ENCODE measurements at regions not wholly inside any gene's neighbourhood (a gene's known extent, or its start where the extent isn't known, plus 50 kb on each side); places are given as distances from the start of the nearest gene placed in this dataset.

DNA sequence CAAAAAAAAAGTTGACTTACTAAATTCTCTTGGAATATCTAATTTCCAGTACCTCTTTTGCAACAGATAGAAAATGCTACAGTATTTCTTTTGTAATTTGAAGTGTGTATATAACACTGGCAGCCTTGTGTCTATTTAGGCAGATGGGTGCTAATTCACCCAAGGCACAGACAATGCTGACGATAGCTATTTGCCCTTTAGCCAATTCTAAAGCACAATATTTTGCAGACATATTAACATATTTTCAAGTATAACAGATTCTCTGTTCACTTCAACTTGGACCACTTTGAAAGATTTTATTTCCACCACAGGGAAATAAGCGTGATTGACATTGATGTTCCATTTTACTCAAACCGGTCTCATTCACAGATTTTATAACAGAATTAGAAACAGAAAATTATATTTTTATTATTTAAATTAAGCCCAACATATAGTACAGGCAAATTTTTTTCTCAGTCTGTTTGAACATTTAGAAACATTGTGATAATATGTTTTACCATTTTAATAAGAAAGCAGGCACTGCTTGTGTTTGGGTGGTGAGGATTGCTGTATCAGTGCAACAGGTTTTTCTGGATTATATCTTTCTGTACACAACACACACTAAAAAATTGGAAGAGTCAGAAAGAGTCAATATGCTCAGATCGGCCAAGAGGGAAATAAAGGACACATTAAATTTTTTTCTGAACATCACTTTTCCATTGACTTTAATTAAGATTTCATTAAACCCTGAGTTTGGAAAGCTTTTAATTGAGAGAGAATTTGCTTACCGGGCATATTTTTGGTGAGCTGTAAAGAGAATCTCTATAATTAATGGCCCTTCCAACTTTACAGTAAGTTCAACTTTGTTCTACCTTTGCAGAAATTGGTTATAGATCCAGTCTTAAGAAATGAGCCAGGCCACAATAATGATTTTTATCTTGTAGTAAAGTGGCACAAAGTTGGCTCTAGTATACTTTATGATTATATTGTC lies 327.3 kb upstream of the NR2F2 start:
- H3K4me3 ChIP-seq (ENCODE audit: low read length), result no peak overlapping the region
- no peak overlapping the region for H2BK15ac ChIP-seq (replicated peaks; ENCODE audit: low read depth)
- no peak overlapping the region for H2BK120ac ChIP-seq (ENCODE audit: low read depth, low read length)
- no peak overlapping the region for H3K23ac ChIP-seq (ENCODE audit: low read length)
- H3K4me1 ChIP-seq (ENCODE audit: control insufficient read depth, low read depth, low read length), result no peaks in the 10 kb centered on the region
- no CpG with 5 or more reads among the region's 5 CpGs for WGBS (ENCODE audit: extremely low coverage, insufficient coverage, low lambda C conversion rate)
- H3K36me3 ChIP-seq (ENCODE audit: control insufficient read depth, insufficient read depth, low read length), result no peaks in the 10 kb centered on the region
- DNase-seq, result no peak
- H3K4ac ChIP-seq (ENCODE audit: low read depth, low read length), result no peak overlapping the region
- H3K27me3 ChIP-seq (ENCODE audit: insufficient read depth, low read length, poor library complexity), result no peaks in the 10 kb centered on the region
- H3K9ac ChIP-seq (ENCODE audit: low read length), result no peak overlapping the region
- H3K79me2 ChIP-seq (ENCODE audit: control insufficient read depth, insufficient read depth, low read length), result no peaks in the 10 kb centered on the region
- no peak overlapping the region for H2BK5ac ChIP-seq (ENCODE audit: low read length)
- H4K5ac ChIP-seq (ENCODE audit: low read length), result no peak overlapping the region
- no peaks in the 10 kb centered on the region for H3K79me1 ChIP-seq (ENCODE audit: low read length)
- no peak overlapping the region for H3K18ac ChIP-seq (ENCODE audit: low read length)
- H2AK5ac ChIP-seq (ENCODE audit: low read length), result no peak overlapping the region
- H3K27ac ChIP-seq (ENCODE audit: low read depth, low read length), result no peak overlapping the region
- no peak overlapping the region for H3K4me2 ChIP-seq (ENCODE audit: low read length)
- H4K8ac ChIP-seq (ENCODE audit: low read depth, low read length), result no peak overlapping the region
- H3K56ac ChIP-seq (ENCODE audit: low read length), result no peak overlapping the region

DNA sequence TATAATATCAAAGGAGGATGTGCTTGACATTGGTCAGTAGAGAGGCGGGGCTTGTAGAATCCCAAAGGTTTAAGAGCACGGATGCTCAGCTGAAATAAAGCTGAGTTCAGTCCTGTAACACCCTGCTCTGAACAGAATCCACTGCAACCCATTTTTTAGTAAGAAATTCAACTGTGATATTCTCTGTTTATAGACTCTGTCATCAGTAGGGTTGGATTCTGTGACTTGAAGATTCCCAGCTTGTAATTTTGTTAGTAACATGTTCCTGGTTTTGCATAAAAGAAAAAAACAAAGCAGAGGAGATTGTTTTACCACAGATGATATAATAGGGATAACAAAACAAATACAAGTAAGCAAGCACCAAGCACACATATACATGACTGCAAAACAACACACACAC lies 324.6 kb upstream of the NR2F2 start:
- Histone ChIP-seq H2BK15ac (replicated peaks; ENCODE audit: low read depth) (no peak overlapping the region), H3K56ac (ENCODE audit: low read length) (no peak overlapping the region), H3K27ac (ENCODE audit: low read depth, low read length) (no peak overlapping the region), H3K79me1 (ENCODE audit: low read length) (no peaks in the 10 kb centered on the region), H3K79me2 (ENCODE audit: control insufficient read depth, insufficient read depth, low read length) (no peaks in the 10 kb centered on the region), H2BK120ac (ENCODE audit: low read depth, low read length) (no peak overlapping the region), H3K4me2 (ENCODE audit: low read length) (no peak overlapping the region), H3K4ac (ENCODE audit: low read depth, low read length) (no peak overlapping the region), H3K36me3 (ENCODE audit: control insufficient read depth, insufficient read depth, low read length) (no peaks in the 10 kb centered on the region), H4K5ac (ENCODE audit: low read length) (no peak overlapping the region), H3K18ac (ENCODE audit: low read length) (no peak overlapping the region), H2AK5ac (ENCODE audit: low read length) (no peak overlapping the region), H3K4me3 (ENCODE audit: low read length) (no peak overlapping the region), H4K8ac (ENCODE audit: low read depth, low read length) (no peak overlapping the region), H2BK5ac (ENCODE audit: low read length) (no peak overlapping the region), H3K27me3 (ENCODE audit: insufficient read depth, low read length, poor library complexity) (no peaks in the 10 kb centered on the region), H3K23ac (ENCODE audit: low read length) (no peak overlapping the region), H3K9ac (ENCODE audit: low read length) (no peak overlapping the region), H3K4me1 (ENCODE audit: control insufficient read depth, low read depth, low read length) (no peaks in the 10 kb centered on the region)
- DNase-seq, result no peak
- whole genome bisulfite sequencing (ENCODE audit: extremely low coverage, insufficient coverage, low lambda C conversion rate), result no CpG with 5 or more reads among the region's 2 CpGs

DNA sequence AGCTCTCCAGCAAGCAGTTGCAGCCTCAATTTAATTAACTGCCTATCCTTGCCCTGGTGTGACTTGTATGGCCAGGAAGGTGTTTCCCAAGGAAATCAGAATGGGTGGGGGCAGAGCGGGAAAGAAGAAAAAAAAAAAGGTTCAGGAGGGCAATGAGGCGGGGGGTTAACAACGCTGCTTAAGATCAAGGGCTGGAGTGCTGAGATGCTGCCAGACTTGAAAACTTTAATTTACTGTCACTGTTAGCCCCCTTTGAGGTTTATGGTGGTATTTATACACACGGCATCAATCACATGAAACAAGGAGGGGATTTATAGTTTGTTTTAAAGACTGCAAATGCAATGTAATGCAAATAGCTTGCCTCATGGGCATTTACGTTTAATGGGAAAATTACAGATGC lies 319.4 kb upstream of the NR2F2 start:
- Histone ChIP-seq H3K79me1 (ENCODE audit: low read length) (no peaks in the 10 kb centered on the region), H3K36me3 (ENCODE audit: control insufficient read depth, insufficient read depth, low read length) (no peaks in the 10 kb centered on the region), H3K9ac (ENCODE audit: low read length) (no peak overlapping the region), H4K5ac (ENCODE audit: low read length) (no peak overlapping the region), H3K4me2 (ENCODE audit: low read length) (no peak overlapping the region), H4K8ac (ENCODE audit: low read depth, low read length) (no peak overlapping the region), H3K4me3 (ENCODE audit: low read length) (no peak overlapping the region), H3K4me1 (ENCODE audit: control insufficient read depth, low read depth, low read length) (no peaks in the 10 kb centered on the region), H2BK15ac (replicated peaks; ENCODE audit: low read depth) (no peak overlapping the region), H3K23ac (ENCODE audit: low read length) (no peak overlapping the region), H3K56ac (ENCODE audit: low read length) (no peak overlapping the region), H2BK120ac (ENCODE audit: low read depth, low read length) (no peak overlapping the region), H3K79me2 (ENCODE audit: control insufficient read depth, insufficient read depth, low read length) (no peaks in the 10 kb centered on the region), H3K18ac (ENCODE audit: low read length) (no peak overlapping the region), H3K4ac (ENCODE audit: low read depth, low read length) (no peak overlapping the region), H2BK5ac (ENCODE audit: low read length) (no peak overlapping the region), H3K27ac (ENCODE audit: low read depth, low read length) (no peak overlapping the region), H2AK5ac (ENCODE audit: low read length) (no peak overlapping the region), H3K27me3 (ENCODE audit: insufficient read depth, low read length, poor library complexity) (no peaks in the 10 kb centered on the region)
- DNase-seq, result no peak
- no CpG with 5 or more reads among the region's 5 CpGs for WGBS (ENCODE audit: extremely low coverage, insufficient coverage, low lambda C conversion rate)

DNA sequence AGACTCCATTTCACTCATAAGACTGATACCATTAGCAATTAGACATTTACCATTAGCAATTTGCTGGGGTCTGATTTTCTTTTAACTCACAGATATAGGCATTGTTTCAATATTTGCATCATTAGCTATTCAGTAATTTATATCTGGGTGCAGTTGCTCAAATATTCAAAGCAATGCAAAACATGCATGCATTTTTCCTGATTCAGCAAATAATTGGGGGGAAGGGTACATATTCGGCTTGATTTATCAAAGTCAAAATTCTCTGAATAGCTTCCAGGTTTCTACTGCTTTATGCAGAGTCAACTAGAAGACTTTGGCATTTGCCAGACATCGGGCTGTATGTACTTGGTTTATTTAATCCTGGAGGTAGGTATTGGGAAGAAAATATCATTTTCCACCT lies 315.6 kb upstream of the NR2F2 start:
- Histone ChIP-seq H3K4ac (ENCODE audit: low read depth, low read length) (no peak overlapping the region), H2AK5ac (ENCODE audit: low read length) (no peak overlapping the region), H2BK120ac (ENCODE audit: low read depth, low read length) (no peak overlapping the region), H3K9ac (ENCODE audit: low read length) (no peak overlapping the region), H3K27me3 (ENCODE audit: insufficient read depth, low read length, poor library complexity) (no peaks in the 10 kb centered on the region), H3K4me1 (ENCODE audit: control insufficient read depth, low read depth, low read length) (no peaks in the 10 kb centered on the region), H3K79me1 (ENCODE audit: low read length) (no peaks in the 10 kb centered on the region), H3K23ac (ENCODE audit: low read length) (no peak overlapping the region), H2BK5ac (ENCODE audit: low read length) (no peak overlapping the region), H3K4me3 (ENCODE audit: low read length) (no peak overlapping the region), H3K79me2 (ENCODE audit: control insufficient read depth, insufficient read depth, low read length) (no peaks in the 10 kb centered on the region), H2BK15ac (replicated peaks; ENCODE audit: low read depth) (no peak overlapping the region), H3K4me2 (ENCODE audit: low read length) (no peak overlapping the region), H4K5ac (ENCODE audit: low read length) (no peak overlapping the region), H3K36me3 (ENCODE audit: control insufficient read depth, insufficient read depth, low read length) (no peaks in the 10 kb centered on the region), H3K27ac (ENCODE audit: low read depth, low read length) (no peak overlapping the region), H3K56ac (ENCODE audit: low read length) (no peak overlapping the region), H4K8ac (ENCODE audit: low read depth, low read length) (no peak overlapping the region), H3K18ac (ENCODE audit: low read length) (no peak overlapping the region)
- no peak for DNase-seq
- no CpG with 5 or more reads among the region's 2 CpGs for WGBS (ENCODE audit: extremely low coverage, insufficient coverage, low lambda C conversion rate)

DNA sequence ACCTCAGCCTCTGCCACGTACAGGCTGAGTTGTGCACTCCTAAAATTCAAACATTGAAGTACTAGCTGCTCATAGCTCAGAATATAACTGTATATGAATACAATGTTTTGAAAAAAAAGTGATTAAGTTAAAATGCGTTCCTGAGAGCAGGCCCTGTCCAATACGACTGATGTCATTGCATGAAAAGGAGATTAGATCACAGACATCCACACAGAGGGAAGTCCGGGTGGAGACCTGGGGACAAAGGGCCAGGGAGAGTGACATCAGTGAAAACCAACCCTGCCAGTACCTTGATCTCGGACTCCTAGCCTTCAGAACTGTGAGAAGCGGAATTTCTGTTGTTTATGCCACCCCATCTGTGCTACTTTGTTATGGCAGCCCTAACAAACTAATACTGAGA lies 311.4 kb upstream of the NR2F2 start:
- no CpG with 5 or more reads among the region's 6 CpGs for WGBS (ENCODE audit: extremely low coverage, insufficient coverage, low lambda C conversion rate)
- H3K4me2 ChIP-seq (ENCODE audit: low read length), result no peak overlapping the region
- no peaks in the 10 kb centered on the region for H3K4me1 ChIP-seq (ENCODE audit: control insufficient read depth, low read depth, low read length)
- no peak overlapping the region for H4K8ac ChIP-seq (ENCODE audit: low read depth, low read length)
- no peak overlapping the region for H3K27ac ChIP-seq (ENCODE audit: low read depth, low read length)
- H4K5ac ChIP-seq (ENCODE audit: low read length), result no peak overlapping the region
- no peaks in the 10 kb centered on the region for H3K27me3 ChIP-seq (ENCODE audit: insufficient read depth, low read length, poor library complexity)
- no peak overlapping the region for H2BK15ac ChIP-seq (replicated peaks; ENCODE audit: low read depth)
- no peak overlapping the region for H3K18ac ChIP-seq (ENCODE audit: low read length)
- H3K4ac ChIP-seq (ENCODE audit: low read depth, low read length), result no peak overlapping the region
- no peak overlapping the region for H3K23ac ChIP-seq (ENCODE audit: low read length)
- no peaks in the 10 kb centered on the region for H3K79me1 ChIP-seq (ENCODE audit: low read length)
- no peak overlapping the region for H2AK5ac ChIP-seq (ENCODE audit: low read length)
- H3K56ac ChIP-seq (ENCODE audit: low read length), result no peak overlapping the region
- H3K36me3 ChIP-seq (ENCODE audit: control insufficient read depth, insufficient read depth, low read length), result no peaks in the 10 kb centered on the region
- no peaks in the 10 kb centered on the region for H3K79me2 ChIP-seq (ENCODE audit: control insufficient read depth, insufficient read depth, low read length)
- H2BK5ac ChIP-seq (ENCODE audit: low read length), result no peak overlapping the region
- no peak for DNase-seq
- H3K4me3 ChIP-seq (ENCODE audit: low read length), result no peak overlapping the region
- H3K9ac ChIP-seq (ENCODE audit: low read length), result no peak overlapping the region
- H2BK120ac ChIP-seq (ENCODE audit: low read depth, low read length), result no peak overlapping the region

DNA sequence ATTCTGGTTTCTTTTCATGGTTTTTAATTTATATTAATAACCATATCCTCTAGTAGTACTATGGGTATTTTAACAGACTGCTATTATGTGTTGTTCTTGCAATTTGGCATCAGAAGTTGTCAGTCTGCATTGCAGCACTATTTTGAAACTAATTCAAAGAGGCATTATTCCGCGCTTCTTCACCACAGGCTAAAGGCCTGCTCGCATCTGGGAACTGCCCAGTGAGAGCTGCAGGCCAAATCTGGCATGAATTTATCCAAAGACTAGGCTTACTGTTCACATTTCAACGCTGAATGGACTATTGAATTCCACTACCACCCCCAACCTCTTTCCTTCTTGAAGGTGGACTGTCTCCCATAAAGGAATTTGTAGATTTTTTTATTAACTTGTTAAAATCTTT lies 310.4 kb upstream of the NR2F2 start:
- H3K27me3 ChIP-seq (ENCODE audit: insufficient read depth, low read length, poor library complexity), result no peaks in the 10 kb centered on the region
- H3K79me2 ChIP-seq (ENCODE audit: control insufficient read depth, insufficient read depth, low read length), result no peaks in the 10 kb centered on the region
- H3K23ac ChIP-seq (ENCODE audit: low read length), result no peak overlapping the region
- no peak for DNase-seq
- no peak overlapping the region for H4K5ac ChIP-seq (ENCODE audit: low read length)
- H2BK120ac ChIP-seq (ENCODE audit: low read depth, low read length), result no peak overlapping the region
- no CpG with 5 or more reads among the region's 4 CpGs for WGBS (ENCODE audit: extremely low coverage, insufficient coverage, low lambda C conversion rate)
- H2BK15ac ChIP-seq (replicated peaks; ENCODE audit: low read depth), result no peak overlapping the region
- H3K56ac ChIP-seq (ENCODE audit: low read length), result no peak overlapping the region
- H3K79me1 ChIP-seq (ENCODE audit: low read length), result no peaks in the 10 kb centered on the region
- no peak overlapping the region for H2AK5ac ChIP-seq (ENCODE audit: low read length)
- H3K4me1 ChIP-seq (ENCODE audit: control insufficient read depth, low read depth, low read length), result no peaks in the 10 kb centered on the region
- no peak overlapping the region for H3K18ac ChIP-seq (ENCODE audit: low read length)
- no peaks in the 10 kb centered on the region for H3K36me3 ChIP-seq (ENCODE audit: control insufficient read depth, insufficient read depth, low read length)
- no peak overlapping the region for H3K4me3 ChIP-seq (ENCODE audit: low read length)
- H2BK5ac ChIP-seq (ENCODE audit: low read length), result no peak overlapping the region
- no peak overlapping the region for H3K27ac ChIP-seq (ENCODE audit: low read depth, low read length)
- no peak overlapping the region for H3K4me2 ChIP-seq (ENCODE audit: low read length)
- no peak overlapping the region for H3K9ac ChIP-seq (ENCODE audit: low read length)
- no peak overlapping the region for H3K4ac ChIP-seq (ENCODE audit: low read depth, low read length)
- no peak overlapping the region for H4K8ac ChIP-seq (ENCODE audit: low read depth, low read length)
